HEK293 (cell line): ENCODE measurements at regions not wholly inside any gene's neighbourhood (a gene's known extent, or its start where the extent isn't known, plus 50 kb on each side); places are given as distances from the start of the nearest gene placed in this dataset.

Source experiments
- CTCF ChIA-PET: fragments of 350-600 bp; formaldehyde crosslinking; extraction: SDS; loops from one replicate; lab custom pipeline; 2021; ENCODE audit warnings: antibody characterized with exemption; lab: Yijun Ruan, JAX
- POLR2A ChIA-PET: fragments of 300-600 bp; formaldehyde crosslinking; extraction: SDS; loops from one replicate; lab custom pipeline; 2020; ENCODE audit warnings: antibody characterized with exemption, inconsistent platforms; lab: Yijun Ruan, JAX
- H3K27ac ChIP-seq: fragments of 200-500 bp; sonication (Bioruptor generic); 2 replicates; pipeline ENCODE4 v1.5.1; 2014; ENCODE audit warnings: low read depth, low read length, control low read depth, inconsistent platforms; ENCODE audit errors: extremely low read depth
- H3K36me3 ChIP-seq, 2 experiments: fragments of 200-500 bp in 1 of 2; sonication (Bioruptor generic) in 1 of 2; 1 replicate in 1 of 2; 2 replicates in 1 of 2; pipeline ENCODE4 v1.5.1; 2014 to 2017; ENCODE audit warnings: inconsistent platforms in 2 of 2, low read length in 2 of 2; ENCODE audit not compliant: control insufficient read depth in 2 of 2, insufficient read depth in 1 of 2
- H3K4me1 ChIP-seq: fragments of 200-500 bp; sonication (Bioruptor generic); 2 replicates; pipeline ENCODE4 v1.5.1; 2014; ENCODE audit warnings: mild to moderate bottlenecking, low read length, inconsistent platforms; ENCODE audit not compliant: control insufficient read depth, insufficient read depth
- H3K4me3 ChIP-seq: 2 replicates; pipeline ENCODE4 v1.5.1; 2011; ENCODE audit warnings: low read depth, mild to moderate bottlenecking, control low read depth, low read length, moderate library complexity
- H3K9me3 ChIP-seq: fragments of 200-500 bp; sonication (Bioruptor generic); 2 replicates; pipeline ENCODE4 v1.5.1; 2014; ENCODE audit warnings: low read depth, low read length, inconsistent platforms; ENCODE audit not compliant: control insufficient read depth, insufficient read depth
- BCL11B ChIP-seq: fragments of 450-650 bp; formaldehyde crosslinking; IDR thresholded peaks from 2 replicates; pipeline ENCODE4 v1.5.1; 2016; ENCODE audit warnings: low read depth, missing biosample characterization, missing genetic modification characterization
- GLIS1 ChIP-seq: fragments of 450-650 bp; formaldehyde crosslinking; IDR thresholded peaks from 2 replicates; pipeline ENCODE4 v1.5.1; 2016; ENCODE audit warnings: missing biosample characterization, missing genetic modification characterization
- HOXD13 ChIP-seq: sonication (generic); formaldehyde crosslinking; IDR thresholded peaks from 2 replicates; pipeline ENCODE4 v1.8.0; 2022; ENCODE audit warnings: missing genetic modification reagents, borderline replicate concordance
- KLF1 ChIP-seq: fragments of 450-650 bp; formaldehyde crosslinking; IDR thresholded peaks from 2 replicates; pipeline ENCODE4 v1.5.1; 2016; ENCODE audit warnings: missing biosample characterization, missing genetic modification characterization
- KLF9 ChIP-seq: fragments of 450-650 bp; formaldehyde crosslinking; IDR thresholded peaks from 2 replicates; pipeline ENCODE4 v1.5.1; 2016; ENCODE audit warnings: missing biosample characterization, missing genetic modification characterization, low read depth
- MYNN ChIP-seq: fragments of 450-650 bp; formaldehyde crosslinking; IDR thresholded peaks from 2 replicates; pipeline ENCODE4 v1.5.1; 2016; ENCODE audit warnings: missing biosample characterization, missing genetic modification characterization, borderline replicate concordance
- SCRT2 ChIP-seq: fragments of 450-650 bp; formaldehyde crosslinking; IDR thresholded peaks from 2 replicates; pipeline ENCODE4 v1.5.1; 2016; ENCODE audit warnings: missing biosample characterization, missing genetic modification characterization
- TRIM28 ChIP-seq: IDR thresholded peaks from 2 replicates; pipeline ENCODE4 v1.6.1; 2011; ENCODE audit warnings: low read length, control low read depth, borderline replicate concordance
- YY1 ChIP-seq: fragments of 450-650 bp; formaldehyde crosslinking; IDR thresholded peaks from 2 replicates; pipeline ENCODE4 v1.5.1; 2018; ENCODE audit warnings: missing biosample characterization, missing genetic modification characterization
- ZBTB1 ChIP-seq: fragments of 450-650 bp; formaldehyde crosslinking; IDR thresholded peaks from 2 replicates; pipeline ENCODE4 v1.5.1; 2016; ENCODE audit warnings: missing biosample characterization, missing genetic modification characterization
- ZBTB21 ChIP-seq: fragments of 450-650 bp; formaldehyde crosslinking; IDR thresholded peaks from 2 replicates; pipeline ENCODE4 v1.5.1; 2017; ENCODE audit warnings: missing biosample characterization, missing genetic modification characterization
- ZNF146 ChIP-seq: fragments of 450-650 bp; formaldehyde crosslinking; IDR thresholded peaks from 2 replicates; pipeline ENCODE4 v1.5.1; 2016; ENCODE audit warnings: missing biosample characterization, missing genetic modification characterization
- ZNF155 ChIP-seq: fragments of 450-650 bp; formaldehyde crosslinking; IDR thresholded peaks from 2 replicates; pipeline ENCODE4 v1.5.1; 2016; ENCODE audit warnings: missing biosample characterization, missing genetic modification characterization
- ZNF223 ChIP-seq: fragments of 450-650 bp; formaldehyde crosslinking; IDR thresholded peaks from 2 replicates; pipeline ENCODE4 v1.5.1; 2016; ENCODE audit warnings: missing biosample characterization, missing genetic modification characterization
- ZNF341 ChIP-seq: fragments of 450-650 bp; formaldehyde crosslinking; IDR thresholded peaks from 2 replicates; pipeline ENCODE4; 2016; ENCODE audit warnings: low read depth, missing biosample characterization, missing genetic modification characterization
- ZNF354C ChIP-seq: fragments of 450-650 bp; formaldehyde crosslinking; IDR thresholded peaks from 2 replicates; pipeline ENCODE4 v1.5.1; 2016; ENCODE audit warnings: missing biosample characterization, missing genetic modification characterization, low read depth, borderline replicate concordance
- ZNF501 ChIP-seq: fragments of 450-650 bp; formaldehyde crosslinking; IDR thresholded peaks from 2 replicates; pipeline ENCODE4 v1.5.1; 2016; ENCODE audit warnings: missing biosample characterization, missing genetic modification characterization
- ZNF530 ChIP-seq: fragments of 450-650 bp; formaldehyde crosslinking; IDR thresholded peaks from 2 replicates; pipeline ENCODE4 v1.5.1; 2016; ENCODE audit warnings: low read depth, missing biosample characterization, missing genetic modification characterization
- ZNF561 ChIP-seq: fragments of 450-650 bp; IDR thresholded peaks from 2 replicates; pipeline ENCODE4 v1.5.1; 2018; ENCODE audit warnings: missing biosample characterization, missing genetic modification characterization, borderline replicate concordance
- ZNF629 ChIP-seq: fragments of 450-650 bp; formaldehyde crosslinking; IDR thresholded peaks from 2 replicates; pipeline ENCODE4 v1.5.1; 2017; ENCODE audit warnings: missing biosample characterization, missing genetic modification characterization
- ZNF837 ChIP-seq: fragments of 450-650 bp; formaldehyde crosslinking; IDR thresholded peaks from 2 replicates; pipeline ENCODE4 v1.5.1; 2016; ENCODE audit warnings: missing biosample characterization, missing genetic modification characterization
- TF ChIP-seq, protein P1 (sequence below): fragments of 450-650 bp; formaldehyde crosslinking; IDR thresholded peaks from 2 replicates; pipeline ENCODE4 v1.5.1; 2016; ENCODE audit warnings: missing biosample characterization, missing genetic modification characterization, low read depth
- TF ChIP-seq, protein P2 (sequence below): fragments of 450-650 bp; formaldehyde crosslinking; IDR thresholded peaks from 2 replicates; pipeline ENCODE4 v1.5.1; 2016; ENCODE audit warnings: missing biosample characterization, missing genetic modification characterization
- TF ChIP-seq, protein P3 (sequence below): fragments of 450-650 bp; formaldehyde crosslinking; IDR thresholded peaks from 2 replicates; pipeline ENCODE4 v1.5.1; 2016; ENCODE audit warnings: missing biosample characterization, missing genetic modification characterization

DNA sequence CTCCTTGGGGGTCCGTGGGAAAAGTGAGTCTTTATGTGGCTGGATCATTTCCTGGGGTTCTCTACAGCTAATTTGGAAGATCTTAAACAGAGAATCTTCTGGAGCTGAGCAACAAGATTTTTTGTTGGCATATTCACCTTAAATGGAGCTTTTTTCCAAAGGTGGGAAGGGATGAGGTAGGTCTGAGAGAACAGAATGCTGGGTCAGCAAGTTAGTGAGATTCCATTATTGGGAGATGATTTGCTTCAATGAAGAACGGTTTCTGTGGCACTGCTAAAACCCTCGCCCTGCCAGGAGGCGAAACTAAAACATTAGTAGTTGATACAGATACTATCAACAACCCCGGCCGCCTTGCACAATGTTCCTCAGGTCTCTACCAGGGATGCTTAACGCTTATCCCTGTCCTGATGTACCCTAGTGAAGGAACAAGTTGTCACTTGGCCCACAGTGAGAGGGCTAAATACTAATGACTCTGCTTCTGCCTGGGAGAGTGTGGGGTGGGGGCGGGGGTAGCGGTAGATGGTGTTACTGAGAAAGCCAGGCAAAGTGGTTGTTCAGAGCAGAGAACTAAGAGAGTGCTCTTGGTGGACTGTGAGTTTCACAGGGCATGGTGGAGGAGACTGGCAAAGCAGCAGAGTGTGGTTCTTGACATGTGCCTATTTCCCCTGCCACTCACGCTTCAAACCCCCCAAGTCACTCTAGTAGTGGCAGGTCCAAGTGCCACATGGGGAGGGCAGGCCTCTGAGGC is 63.7 kb upstream of the CYP2D6 start:
- H3K4me1 ChIP-seq, result no peaks in the 10 kb centered on the region
- H3K27ac ChIP-seq, result no peak overlapping the region
- H3K36me3 ChIP-seq, result no peaks in the 10 kb centered on the region
- POLR2A ChIA-PET, result no interaction called here
- CTCF ChIA-PET, result interaction anchor here (0.5 kb wide), 1 partner anchor 30 kb away, joined by 5 read pairs; no protein-coding TSS in a partner anchor
- TF ChIP-seq YY1 (tag by site-specific recombination) (no peak), GLIS1 (tag by site-specific recombination) (peak; percentile 23), SCRT2 (tag by site-specific recombination) (0 out of 2 replicates have a peak, but pooled peaks have one; percentile 2), MYNN (tag by site-specific recombination) (no peak)
- TF ChIP-seq, protein P1, sequence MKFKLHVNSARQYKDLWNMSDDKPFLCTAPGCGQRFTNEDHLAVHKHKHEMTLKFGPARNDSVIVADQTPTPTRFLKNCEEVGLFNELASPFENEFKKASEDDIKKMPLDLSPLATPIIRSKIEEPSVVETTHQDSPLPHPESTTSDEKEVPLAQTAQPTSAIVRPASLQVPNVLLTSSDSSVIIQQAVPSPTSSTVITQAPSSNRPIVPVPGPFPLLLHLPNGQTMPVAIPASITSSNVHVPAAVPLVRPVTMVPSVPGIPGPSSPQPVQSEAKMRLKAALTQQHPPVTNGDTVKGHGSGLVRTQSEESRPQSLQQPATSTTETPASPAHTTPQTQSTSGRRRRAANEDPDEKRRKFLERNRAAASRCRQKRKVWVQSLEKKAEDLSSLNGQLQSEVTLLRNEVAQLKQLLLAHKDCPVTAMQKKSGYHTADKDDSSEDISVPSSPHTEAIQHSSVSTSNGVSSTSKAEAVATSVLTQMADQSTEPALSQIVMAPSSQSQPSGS (tag by site-specific recombination), result no peak
- TF ChIP-seq, all 188 proteins: peak for 2
- H3K9me3 ChIP-seq, result no peaks in the 10 kb centered on the region
- H3K4me3 ChIP-seq, result no peak overlapping the region

DNA sequence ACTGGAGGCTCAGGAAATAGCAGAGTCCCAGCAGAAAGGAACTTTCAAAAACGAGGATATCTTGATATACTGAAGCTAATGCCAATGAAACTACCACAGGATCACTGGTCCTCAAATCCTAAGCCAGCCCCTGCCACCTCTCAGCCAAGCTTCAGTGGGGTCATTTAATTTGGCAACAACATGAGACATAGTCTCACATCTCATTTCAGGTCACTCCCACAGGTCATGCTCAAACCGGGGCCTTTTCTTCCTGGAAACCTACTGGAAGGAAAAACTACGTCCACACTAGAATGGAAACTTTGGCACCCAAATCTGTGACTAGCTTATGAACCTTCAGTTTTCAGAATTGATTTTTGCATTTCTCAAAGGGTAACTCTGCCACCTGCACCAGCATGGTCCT is 61.9 kb upstream of the CYP2D6 start:
- no peaks in the 10 kb centered on the region for H3K4me1 ChIP-seq
- TF ChIP-seq ZNF501 (tag by site-specific recombination) (no peak), KLF9 (tag by site-specific recombination) (no peak), ZNF354C (tag by site-specific recombination) (no peak), KLF1 (tag by site-specific recombination) (no peak), ZNF530 (tag by site-specific recombination) (no peak), ZNF223 (tag by site-specific recombination) (no peak), ZNF146 (no peak), ZBTB21 (tag by site-specific recombination) (no peak), BCL11B (tag by site-specific recombination) (no peak), ZBTB1 (no peak), ZNF629 (tag by site-specific recombination) (no peak), ZNF155 (tag by site-specific recombination) (no peak), ZNF341 (tag by site-specific recombination) (no peak), ZNF561 (tag by site-specific recombination) (no peak), ZNF837 (tag by site-specific recombination) (no peak), TRIM28 (no peak), HOXD13 (CRISPR knock-in tag) (no peak)
- TF ChIP-seq, protein P2, sequence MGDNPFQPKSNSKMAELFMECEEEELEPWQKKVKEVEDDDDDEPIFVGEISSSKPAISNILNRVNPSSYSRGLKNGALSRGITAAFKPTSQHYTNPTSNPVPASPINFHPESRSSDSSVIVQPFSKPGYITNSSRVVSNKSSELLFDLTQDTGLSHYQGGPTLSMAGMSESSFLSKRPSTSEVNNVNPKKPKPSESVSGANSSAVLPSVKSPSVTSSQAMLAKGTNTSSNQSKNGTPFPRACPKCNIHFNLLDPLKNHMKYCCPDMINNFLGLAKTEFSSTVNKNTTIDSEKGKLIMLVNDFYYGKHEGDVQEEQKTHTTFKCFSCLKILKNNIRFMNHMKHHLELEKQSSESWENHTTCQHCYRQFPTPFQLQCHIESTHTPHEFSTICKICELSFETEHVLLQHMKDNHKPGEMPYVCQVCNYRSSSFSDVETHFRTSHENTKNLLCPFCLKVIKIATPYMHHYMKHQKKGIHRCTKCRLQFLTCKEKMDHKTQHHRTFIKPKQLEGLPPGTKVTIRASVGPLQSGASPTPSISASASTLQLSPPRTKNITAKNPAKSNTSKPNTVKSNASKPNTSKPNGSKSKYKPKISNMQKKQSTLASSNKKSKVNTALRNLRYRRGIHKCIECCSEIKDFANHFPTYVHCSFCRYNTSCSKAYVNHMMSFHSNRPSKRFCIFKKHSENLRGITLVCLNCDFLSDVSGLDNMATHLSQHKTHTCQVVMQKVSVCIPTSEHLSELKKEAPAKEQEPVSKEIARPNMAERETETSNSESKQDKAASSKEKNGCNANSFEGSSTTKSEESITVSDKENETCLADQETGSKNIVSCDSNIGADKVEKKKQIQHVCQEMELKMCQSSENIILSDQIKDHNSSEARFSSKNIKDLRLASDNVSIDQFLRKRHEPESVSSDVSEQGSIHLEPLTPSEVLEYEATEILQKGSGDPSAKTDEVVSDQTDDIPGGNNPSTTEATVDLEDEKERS (tag by site-specific recombination), result no peak
- TF ChIP-seq, protein P3, sequence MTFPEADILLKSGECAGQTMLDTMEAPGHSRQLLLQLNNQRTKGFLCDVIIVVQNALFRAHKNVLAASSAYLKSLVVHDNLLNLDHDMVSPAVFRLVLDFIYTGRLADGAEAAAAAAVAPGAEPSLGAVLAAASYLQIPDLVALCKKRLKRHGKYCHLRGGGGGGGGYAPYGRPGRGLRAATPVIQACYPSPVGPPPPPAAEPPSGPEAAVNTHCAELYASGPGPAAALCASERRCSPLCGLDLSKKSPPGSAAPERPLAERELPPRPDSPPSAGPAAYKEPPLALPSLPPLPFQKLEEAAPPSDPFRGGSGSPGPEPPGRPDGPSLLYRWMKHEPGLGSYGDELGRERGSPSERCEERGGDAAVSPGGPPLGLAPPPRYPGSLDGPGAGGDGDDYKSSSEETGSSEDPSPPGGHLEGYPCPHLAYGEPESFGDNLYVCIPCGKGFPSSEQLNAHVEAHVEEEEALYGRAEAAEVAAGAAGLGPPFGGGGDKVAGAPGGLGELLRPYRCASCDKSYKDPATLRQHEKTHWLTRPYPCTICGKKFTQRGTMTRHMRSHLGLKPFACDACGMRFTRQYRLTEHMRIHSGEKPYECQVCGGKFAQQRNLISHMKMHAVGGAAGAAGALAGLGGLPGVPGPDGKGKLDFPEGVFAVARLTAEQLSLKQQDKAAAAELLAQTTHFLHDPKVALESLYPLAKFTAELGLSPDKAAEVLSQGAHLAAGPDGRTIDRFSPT, result no peak
- H3K4me3 ChIP-seq, result no peak overlapping the region
- ChIA-PET POLR2A (no interaction called here), CTCF (interaction anchor here (1.3 to 1.8 kb wide), 2 partner anchors 20 to 23 kb away, joined by 3 to 10 read pairs; no protein-coding TSS in a partner anchor)
- H3K27ac ChIP-seq, result no peak overlapping the region
- no peaks in the 10 kb centered on the region for H3K36me3 ChIP-seq
- H3K9me3 ChIP-seq, result no peaks in the 10 kb centered on the region
